Cardiac fibroblast (primary cell): ENCODE measurements at regions not wholly inside any gene's neighbourhood (a gene's known extent, or its start where the extent isn't known, plus 50 kb on each side); places are given as distances from the start of the nearest gene placed in this dataset.

Source experiments
- DNase-seq, 2 donors: peaks; one replicate each; pipeline versions ENCODE4 v3.0.0 to v3.0.0-alpha.2; 2010; ENCODE audit warnings: low read depth in 2 of 2
- H3K4me3 ChIP-seq, 2 donors: replicated peaks in 1 of 2; 1 replicate in 1 of 2; 2 replicates in 1 of 2; pipeline ENCODE4 v1.5.1; 2011; ENCODE audit warnings: low read depth in 2 of 2, low read length in 2 of 2, mild to moderate bottlenecking in 2 of 2, moderate library complexity in 1 of 2
- TF ChIP-seq, protein P1 (sequence below): IDR thresholded peaks from one replicate; pipeline ENCODE4 v1.5.1; 2011; ENCODE audit warnings: low read depth, mild to moderate bottlenecking, low read length, inconsistent platforms

DNA sequence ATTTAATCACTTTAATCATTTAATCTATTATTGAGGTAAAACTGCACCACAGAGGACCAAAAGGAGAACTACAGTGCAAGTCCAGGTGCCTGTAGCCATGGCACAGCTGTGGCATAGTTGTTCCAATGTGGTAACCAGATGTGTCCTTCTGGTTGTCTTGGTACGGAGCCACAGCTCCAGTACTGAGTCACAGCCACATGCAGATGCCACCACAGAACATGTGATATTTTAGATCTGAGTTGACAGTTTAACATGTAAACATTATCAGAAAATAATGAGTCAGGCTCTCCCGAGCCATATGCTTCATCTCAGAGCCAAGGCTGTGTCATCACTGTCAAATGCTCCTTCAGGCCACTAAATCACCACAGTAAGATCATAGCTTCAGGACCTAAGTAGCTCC lies 56.4 kb upstream of the RGS7 start:
- peak in 1 of 2 donors; percentile 93 for DNase-seq
- no peak overlapping the region for H3K4me3 ChIP-seq
- TF ChIP-seq, protein P1, sequence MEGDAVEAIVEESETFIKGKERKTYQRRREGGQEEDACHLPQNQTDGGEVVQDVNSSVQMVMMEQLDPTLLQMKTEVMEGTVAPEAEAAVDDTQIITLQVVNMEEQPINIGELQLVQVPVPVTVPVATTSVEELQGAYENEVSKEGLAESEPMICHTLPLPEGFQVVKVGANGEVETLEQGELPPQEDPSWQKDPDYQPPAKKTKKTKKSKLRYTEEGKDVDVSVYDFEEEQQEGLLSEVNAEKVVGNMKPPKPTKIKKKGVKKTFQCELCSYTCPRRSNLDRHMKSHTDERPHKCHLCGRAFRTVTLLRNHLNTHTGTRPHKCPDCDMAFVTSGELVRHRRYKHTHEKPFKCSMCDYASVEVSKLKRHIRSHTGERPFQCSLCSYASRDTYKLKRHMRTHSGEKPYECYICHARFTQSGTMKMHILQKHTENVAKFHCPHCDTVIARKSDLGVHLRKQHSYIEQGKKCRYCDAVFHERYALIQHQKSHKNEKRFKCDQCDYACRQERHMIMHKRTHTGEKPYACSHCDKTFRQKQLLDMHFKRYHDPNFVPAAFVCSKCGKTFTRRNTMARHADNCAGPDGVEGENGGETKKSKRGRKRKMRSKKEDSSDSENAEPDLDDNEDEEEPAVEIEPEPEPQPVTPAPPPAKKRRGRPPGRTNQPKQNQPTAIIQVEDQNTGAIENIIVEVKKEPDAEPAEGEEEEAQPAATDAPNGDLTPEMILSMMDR: no peak

DNA sequence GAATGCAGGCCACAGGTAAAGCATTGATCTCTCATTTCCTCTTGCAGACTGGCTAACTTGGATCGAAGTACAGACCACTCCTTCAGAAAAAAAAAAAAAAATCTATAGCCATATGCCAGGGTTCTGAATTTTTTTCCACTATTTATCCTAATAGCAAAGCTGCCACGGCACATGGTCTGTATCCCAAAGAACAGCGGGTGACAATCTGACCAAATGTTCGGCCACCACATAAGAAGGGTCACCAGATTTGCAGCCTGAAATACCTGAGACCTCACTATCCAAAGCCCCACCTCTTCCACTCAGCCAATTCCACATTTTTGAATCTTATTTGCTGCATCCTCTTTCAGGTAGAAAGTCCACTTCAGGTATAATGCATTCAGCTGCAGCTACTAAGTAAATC lies 55.6 kb upstream of the RGS7 start:
- H3K4me3 ChIP-seq: no peak overlapping the region
- TF ChIP-seq, protein P1: no peak
- DNase-seq: no peak

DNA sequence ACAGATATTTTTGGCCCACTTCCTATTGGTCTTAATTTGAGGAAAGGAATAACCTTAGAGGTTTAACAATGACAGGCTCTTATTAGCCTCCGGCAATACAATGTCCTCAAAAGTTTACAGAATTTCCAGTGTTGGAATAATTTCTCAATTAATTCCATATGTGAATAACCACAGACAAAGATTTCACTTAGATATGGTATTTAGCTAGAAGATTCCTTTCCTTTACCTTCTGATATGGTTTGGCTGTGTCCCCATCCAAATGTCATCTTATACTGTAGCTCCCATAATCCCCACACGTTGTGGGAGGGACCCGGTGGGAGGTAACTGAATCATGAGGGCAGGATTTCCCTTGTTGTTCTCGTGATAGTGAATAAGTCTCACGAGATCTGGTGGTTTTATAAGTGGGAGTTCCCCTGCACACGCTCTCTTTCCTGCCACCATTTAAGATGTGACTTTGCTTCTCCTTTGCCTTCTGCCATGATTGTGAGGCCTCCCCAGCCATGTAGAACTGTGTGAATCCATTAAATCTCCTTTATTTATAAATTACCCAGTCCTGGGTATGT lies 54.9 kb upstream of the RGS7 start:
- peak in 1 of 2 donors; percentile 39 for DNase-seq
- no peak overlapping the region for H3K4me3 ChIP-seq
- TF ChIP-seq, protein P1: no peak

DNA sequence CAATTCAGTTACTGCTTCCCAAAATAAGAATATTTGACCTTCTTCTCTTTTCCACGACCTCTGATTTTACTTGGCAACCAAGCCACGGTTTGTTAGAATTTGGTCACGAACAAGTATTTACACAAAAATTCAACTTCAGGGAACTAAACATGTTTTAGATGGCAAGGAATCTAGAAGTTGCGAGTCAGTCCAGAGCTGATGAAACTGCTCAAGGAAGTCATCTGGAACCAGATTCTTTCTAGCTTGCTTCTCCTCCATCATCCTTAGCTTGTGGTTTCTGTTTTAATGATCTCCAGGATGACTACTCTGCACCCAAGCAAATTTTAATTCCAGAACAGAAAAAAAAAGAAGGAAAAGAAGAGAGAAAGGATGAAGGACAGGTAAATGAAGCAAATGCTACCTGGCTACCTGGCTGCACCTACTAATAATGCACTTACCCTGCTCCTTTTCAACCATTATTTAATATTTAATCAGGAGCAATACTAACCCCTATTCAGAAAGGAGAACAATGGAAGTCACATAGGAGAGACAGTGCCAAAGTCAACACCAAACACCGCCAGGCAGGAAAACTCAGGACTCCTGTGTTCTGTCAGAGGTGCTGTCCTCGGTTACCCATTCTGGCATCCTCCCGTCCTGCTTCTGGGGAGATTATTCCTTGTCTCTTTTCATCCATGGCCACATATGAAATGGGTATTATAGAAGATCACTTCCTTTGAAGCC lies 54.2 kb upstream of the RGS7 start:
- DNase-seq: peak in 1 of 2 donors; percentile 63
- TF ChIP-seq, protein P1: no peak
- no peak overlapping the region for H3K4me3 ChIP-seq

DNA sequence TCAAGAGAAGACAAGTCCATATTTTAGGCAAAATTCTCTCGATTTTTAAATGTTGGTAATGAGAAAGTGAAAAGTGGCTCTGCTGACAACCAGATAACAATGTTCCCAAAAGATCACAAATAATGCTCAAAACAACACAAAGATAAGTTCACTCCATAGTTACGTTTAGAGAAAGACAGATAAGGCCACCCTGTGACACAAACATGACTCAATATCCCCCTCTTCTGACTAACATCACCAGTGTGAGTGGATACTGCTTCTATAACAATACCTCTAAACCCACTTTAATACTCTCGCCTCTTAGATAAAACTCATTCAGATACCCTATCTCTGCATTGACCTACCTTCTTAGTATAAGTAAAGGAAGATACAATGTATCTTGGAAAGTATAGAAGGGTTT lies 51.2 kb upstream of the RGS7 start:
- TF ChIP-seq, protein P1: no peak
- DNase-seq: peak in 1 of 2 donors; percentile 69

More for the DNA sequence above, 51.2 kb upstream of the RGS7 start:
- no peak overlapping the region for H3K4me3 ChIP-seq
